HEK293 (cell line): ENCODE measurements at regions not wholly inside any gene's neighbourhood (a gene's known extent, or its start where the extent isn't known, plus 50 kb on each side); places are given as distances from the start of the nearest gene placed in this dataset.

ENCODE experiments used
- CTCF ChIA-PET: fragments of 350-600 bp; formaldehyde crosslinking; extraction: SDS; loops from one replicate; lab custom pipeline; 2021; ENCODE audit warnings: antibody characterized with exemption; lab: Yijun Ruan, JAX
- POLR2A ChIA-PET: fragments of 300-600 bp; formaldehyde crosslinking; extraction: SDS; loops from one replicate; lab custom pipeline; 2020; ENCODE audit warnings: antibody characterized with exemption, inconsistent platforms; lab: Yijun Ruan, JAX
- H3K27ac ChIP-seq: fragments of 200-500 bp; sonication (Bioruptor generic); 2 replicates; pipeline ENCODE4 v1.5.1; 2014; ENCODE audit warnings: low read depth, low read length, control low read depth, inconsistent platforms; ENCODE audit errors: extremely low read depth
- H3K36me3 ChIP-seq, 2 experiments: fragments of 200-500 bp in 1 of 2; sonication (Bioruptor generic) in 1 of 2; 1 replicate in 1 of 2; 2 replicates in 1 of 2; pipeline ENCODE4 v1.5.1; 2014 to 2017; ENCODE audit warnings: inconsistent platforms in 2 of 2, low read length in 2 of 2; ENCODE audit not compliant: control insufficient read depth in 2 of 2, insufficient read depth in 1 of 2
- H3K4me1 ChIP-seq: fragments of 200-500 bp; sonication (Bioruptor generic); 2 replicates; pipeline ENCODE4 v1.5.1; 2014; ENCODE audit warnings: mild to moderate bottlenecking, low read length, inconsistent platforms; ENCODE audit not compliant: control insufficient read depth, insufficient read depth
- H3K4me3 ChIP-seq: 2 replicates; pipeline ENCODE4 v1.5.1; 2011; ENCODE audit warnings: low read depth, mild to moderate bottlenecking, control low read depth, low read length, moderate library complexity
- H3K9me3 ChIP-seq: fragments of 200-500 bp; sonication (Bioruptor generic); 2 replicates; pipeline ENCODE4 v1.5.1; 2014; ENCODE audit warnings: low read depth, low read length, inconsistent platforms; ENCODE audit not compliant: control insufficient read depth, insufficient read depth
- GLI4 ChIP-seq: fragments of 450-650 bp; formaldehyde crosslinking; IDR thresholded peaks from 2 replicates; pipeline ENCODE4 v1.5.1; 2016; ENCODE audit warnings: missing biosample characterization, missing genetic modification characterization
- GLIS2 ChIP-seq: fragments of 450-650 bp; formaldehyde crosslinking; IDR thresholded peaks from 2 replicates; pipeline ENCODE4 v1.5.1; 2016; ENCODE audit warnings: missing biosample characterization, missing genetic modification characterization
- IKZF3 ChIP-seq: fragments of 450-650 bp; IDR thresholded peaks from 2 replicates; pipeline ENCODE4 v1.5.0; 2018; ENCODE audit warnings: missing biosample characterization, mild to moderate bottlenecking, missing genetic modification characterization, moderate library complexity
- KLF1 ChIP-seq: fragments of 450-650 bp; formaldehyde crosslinking; IDR thresholded peaks from 2 replicates; pipeline ENCODE4 v1.5.1; 2016; ENCODE audit warnings: missing biosample characterization, missing genetic modification characterization
- KLF17 ChIP-seq: fragments of 450-650 bp; formaldehyde crosslinking; IDR thresholded peaks from 2 replicates; pipeline ENCODE4 v1.5.1; 2016; ENCODE audit warnings: missing biosample characterization, missing genetic modification characterization
- OSR2 ChIP-seq: fragments of 450-650 bp; formaldehyde crosslinking; IDR thresholded peaks from 2 replicates; pipeline ENCODE4 v1.5.1; 2016; ENCODE audit warnings: missing biosample characterization, missing genetic modification characterization
- OVOL3 ChIP-seq: fragments of 450-650 bp; formaldehyde crosslinking; IDR thresholded peaks from 2 replicates; pipeline ENCODE4 v1.5.1; 2016; ENCODE audit warnings: missing biosample characterization, missing genetic modification characterization
- SP3 ChIP-seq: fragments of 450-650 bp; formaldehyde crosslinking; IDR thresholded peaks from 2 replicates; pipeline ENCODE4 v1.5.1; 2016; ENCODE audit warnings: missing biosample characterization, missing genetic modification characterization
- YY1 ChIP-seq: fragments of 450-650 bp; formaldehyde crosslinking; IDR thresholded peaks from 2 replicates; pipeline ENCODE4 v1.5.1; 2018; ENCODE audit warnings: missing biosample characterization, missing genetic modification characterization
- ZBTB26 ChIP-seq: fragments of 450-650 bp; formaldehyde crosslinking; optimal IDR thresholded peaks from 2 replicates; pipeline ENCODE3; 2016; ENCODE audit warnings: missing biosample characterization, mild to moderate bottlenecking, missing genetic modification characterization
- ZBTB8A ChIP-seq: fragments of 450-650 bp; formaldehyde crosslinking; IDR thresholded peaks from 2 replicates; pipeline ENCODE4 v1.5.1; 2016; ENCODE audit warnings: missing biosample characterization, missing genetic modification characterization
- ZNF184 ChIP-seq: fragments of 450-650 bp; IDR thresholded peaks from 2 replicates; pipeline ENCODE4 v1.5.1; 2018; ENCODE audit warnings: missing biosample characterization, mild to moderate bottlenecking, missing genetic modification characterization
- ZNF335 ChIP-seq: fragments of 450-650 bp; formaldehyde crosslinking; conservative IDR thresholded peaks from 2 replicates; pipeline ENCODE4 v1.5.1; 2016; ENCODE audit warnings: missing biosample characterization, missing genetic modification characterization
- ZNF544 ChIP-seq: fragments of 450-650 bp; formaldehyde crosslinking; IDR thresholded peaks from 2 replicates; pipeline ENCODE4 v1.5.0; 2017; ENCODE audit warnings: missing biosample characterization, missing genetic modification characterization
- ZNF76 ChIP-seq: fragments of 450-650 bp; formaldehyde crosslinking; IDR thresholded peaks from 2 replicates; pipeline ENCODE4; 2016; ENCODE audit warnings: low read depth, missing biosample characterization, missing genetic modification characterization, borderline replicate concordance
- ZNF837 ChIP-seq: fragments of 450-650 bp; formaldehyde crosslinking; IDR thresholded peaks from 2 replicates; pipeline ENCODE4 v1.5.1; 2016; ENCODE audit warnings: missing biosample characterization, missing genetic modification characterization
- TF ChIP-seq, protein P1 (sequence below): fragments of 450-650 bp; formaldehyde crosslinking; IDR thresholded peaks from 2 replicates; pipeline ENCODE4 v1.5.1; 2016; ENCODE audit warnings: missing biosample characterization, missing genetic modification characterization
- TF ChIP-seq, protein P2 (sequence below): fragments of 450-650 bp; formaldehyde crosslinking; IDR thresholded peaks from 2 replicates; pipeline ENCODE4 v1.5.1; 2017; ENCODE audit warnings: missing biosample characterization, missing genetic modification characterization

DNA sequence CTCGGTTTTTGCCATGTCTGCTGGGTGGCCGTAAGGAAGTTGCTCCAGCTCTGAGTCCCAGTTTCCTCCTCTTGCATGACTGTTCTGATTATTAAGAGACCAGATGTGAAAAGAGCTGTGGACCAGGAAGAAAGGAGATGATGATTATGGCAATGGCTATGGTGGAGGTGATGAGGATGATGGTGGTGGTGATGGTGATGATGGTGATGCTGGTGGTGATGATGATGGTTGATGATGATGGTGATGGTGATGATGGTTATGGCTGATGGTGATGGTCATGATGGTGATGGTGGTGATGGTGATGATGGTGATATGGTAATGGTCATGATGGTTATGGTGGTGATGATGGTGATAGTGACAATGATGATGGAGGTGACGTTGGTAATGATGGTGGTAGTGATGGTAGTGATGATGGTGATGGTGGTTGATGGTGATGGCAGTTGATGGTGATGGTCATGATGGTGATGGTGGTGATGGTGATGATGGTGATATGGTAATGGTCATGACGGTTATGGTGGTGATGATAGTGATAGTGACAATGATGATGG lies 107.8 kb upstream of the NKX1-1 start (continued):
- TF ChIP-seq ZNF544 (tag by site-specific recombination): 0 out of 2 replicates have a peak, but pooled peaks have one; percentile 7
- no peak for TF ChIP-seq OVOL3 (tag by site-specific recombination)
- TF ChIP-seq ZNF837: no peak
- TF ChIP-seq KLF17 (tag by site-specific recombination): no peak

DNA sequence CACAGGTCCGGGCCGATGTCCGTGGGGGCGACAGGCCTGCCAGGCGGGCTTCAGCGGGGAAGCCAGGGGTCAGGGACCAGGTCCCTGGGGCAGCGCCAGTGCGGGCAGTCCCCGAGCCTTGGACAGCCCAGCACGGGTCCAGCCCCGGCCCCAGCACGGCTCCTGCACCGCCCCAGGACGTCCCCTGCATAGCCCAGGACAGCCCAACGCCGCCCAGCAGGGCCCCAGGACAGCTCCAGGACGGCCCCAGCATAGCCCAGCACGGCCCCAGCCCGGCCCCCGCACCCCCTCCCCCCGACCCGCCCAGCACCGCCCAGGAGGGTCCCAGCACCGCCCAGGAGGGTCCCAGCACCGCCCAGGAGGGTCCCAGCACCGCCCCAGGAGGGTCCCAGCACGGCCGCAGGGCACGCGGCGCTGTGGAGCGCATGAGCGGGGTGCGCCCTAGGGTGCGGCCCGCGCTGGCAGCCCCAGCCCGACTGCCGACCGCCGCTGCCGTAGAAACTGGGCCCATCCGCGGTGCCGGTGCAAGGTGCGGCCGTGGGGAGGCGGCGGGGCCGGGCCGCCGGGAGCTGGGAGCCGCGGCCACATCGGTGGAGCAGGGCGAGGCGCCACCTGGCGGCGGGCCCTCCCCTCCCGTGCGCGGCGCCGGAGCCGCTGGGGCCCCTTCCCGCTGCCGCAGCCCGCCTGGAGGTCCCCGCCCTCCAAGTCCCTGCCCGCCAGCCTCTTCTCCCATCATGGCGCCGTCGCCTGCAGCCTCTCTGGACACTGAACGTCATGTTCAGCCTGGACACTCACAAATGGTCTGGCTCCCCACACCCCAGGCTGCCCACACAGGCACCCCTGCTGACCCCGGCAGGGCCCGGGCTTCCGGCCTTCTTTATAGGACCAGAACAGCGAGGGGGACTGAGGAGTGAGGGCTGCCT lies 106.8 kb upstream of the NKX1-1 start:
- Histone ChIP-seq H3K4me1 (no peaks in the 10 kb centered on the region; the same call in 1 of the 2 replicates), H3K36me3 (no peaks in the 10 kb centered on the region), H3K4me3 (peak overlapping the region; percentile 28)
- CTCF ChIA-PET: interaction anchor here (0.5 to 2.8 kb wide), 10 partner anchors 14 to 165 kb away, joined by 3 to 13 read pairs (median 4); no protein-coding TSS in a partner anchor
- TF ChIP-seq ZNF335 (tag by site-specific recombination) (peak; percentile 76), IKZF3 (peak; percentile 40; the same call in 1 of the 2 replicates), ZNF184 (no peak), YY1 (tag by site-specific recombination) (peak; percentile 61; the same call in 1 of the 2 replicates), KLF1 (tag by site-specific recombination) (peak; percentile 93), ZBTB8A (tag by site-specific recombination) (peak; percentile 45; the same call in 1 of the 2 replicates), ZBTB26 (peak; percentile 29), SP3 (tag by site-specific recombination) (peak; percentile 75), GLI4 (no peak), GLIS2 (tag by site-specific recombination) (peak; percentile 33; the same call in 1 of the 2 replicates), ZNF76 (peak; percentile 33; the same call in 1 of the 2 replicates), OSR2 (tag by site-specific recombination) (no peak)
- TF ChIP-seq, protein P1, sequence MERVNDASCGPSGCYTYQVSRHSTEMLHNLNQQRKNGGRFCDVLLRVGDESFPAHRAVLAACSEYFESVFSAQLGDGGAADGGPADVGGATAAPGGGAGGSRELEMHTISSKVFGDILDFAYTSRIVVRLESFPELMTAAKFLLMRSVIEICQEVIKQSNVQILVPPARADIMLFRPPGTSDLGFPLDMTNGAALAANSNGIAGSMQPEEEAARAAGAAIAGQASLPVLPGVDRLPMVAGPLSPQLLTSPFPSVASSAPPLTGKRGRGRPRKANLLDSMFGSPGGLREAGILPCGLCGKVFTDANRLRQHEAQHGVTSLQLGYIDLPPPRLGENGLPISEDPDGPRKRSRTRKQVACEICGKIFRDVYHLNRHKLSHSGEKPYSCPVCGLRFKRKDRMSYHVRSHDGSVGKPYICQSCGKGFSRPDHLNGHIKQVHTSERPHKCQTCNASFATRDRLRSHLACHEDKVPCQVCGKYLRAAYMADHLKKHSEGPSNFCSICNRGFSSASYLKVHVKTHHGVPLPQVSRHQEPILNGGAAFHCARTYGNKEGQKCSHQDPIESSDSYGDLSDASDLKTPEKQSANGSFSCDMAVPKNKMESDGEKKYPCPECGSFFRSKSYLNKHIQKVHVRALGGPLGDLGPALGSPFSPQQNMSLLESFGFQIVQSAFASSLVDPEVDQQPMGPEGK (tag by site-specific recombination): 0 out of 2 replicates have a peak, but pooled peaks have one; percentile 10
- TF ChIP-seq, protein P2, sequence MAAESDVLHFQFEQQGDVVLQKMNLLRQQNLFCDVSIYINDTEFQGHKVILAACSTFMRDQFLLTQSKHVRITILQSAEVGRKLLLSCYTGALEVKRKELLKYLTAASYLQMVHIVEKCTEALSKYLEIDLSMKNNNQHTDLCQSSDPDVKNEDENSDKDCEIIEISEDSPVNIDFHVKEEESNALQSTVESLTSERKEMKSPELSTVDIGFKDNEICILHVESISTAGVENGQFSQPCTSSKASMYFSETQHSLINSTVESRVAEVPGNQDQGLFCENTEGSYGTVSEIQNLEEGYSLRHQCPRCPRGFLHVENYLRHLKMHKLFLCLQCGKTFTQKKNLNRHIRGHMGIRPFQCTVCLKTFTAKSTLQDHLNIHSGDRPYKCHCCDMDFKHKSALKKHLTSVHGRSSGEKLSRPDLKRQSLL: peak; percentile 90; the same call in 1 of the 2 replicates
- TF ChIP-seq, all 188 proteins: peak for 11
- POLR2A ChIA-PET: no interaction called here
- Histone ChIP-seq H3K27ac (no peak overlapping the region), H3K9me3 (no peaks in the 10 kb centered on the region)
